ENCODE measurements at regions not wholly inside any gene's neighbourhood (a gene's known extent, or its start where the extent isn't known, plus 50 kb on each side); places are given as distances from the start of the nearest gene placed in this dataset.

DNA sequence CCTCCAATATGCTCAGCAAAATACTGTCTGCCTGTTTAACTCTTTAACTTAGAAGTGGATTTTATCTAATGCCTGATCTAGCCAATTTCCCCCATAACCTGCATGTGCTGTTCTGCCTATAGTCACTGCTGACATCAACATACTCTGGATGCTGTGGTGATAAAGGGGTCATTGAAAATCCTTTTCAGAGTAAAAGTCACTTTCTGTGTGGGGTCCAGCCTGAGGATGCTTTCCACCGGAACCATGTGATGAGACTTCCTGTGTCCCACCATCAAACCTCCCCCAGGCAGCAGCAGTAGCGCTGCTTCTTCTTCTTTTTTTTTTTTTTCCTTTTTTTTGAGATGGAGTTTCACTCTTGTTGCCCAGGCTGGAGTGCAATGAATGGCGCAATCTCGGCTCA lies 607.0 kb downstream of the BCL11B start:
- Histone ChIP-seq H3K36me3 (replicated peaks in 1 of 2; ENCODE audit: control insufficient read depth in 1 of 2, insufficient read depth in 2 of 2, low read length in 1 of 2) (no peaks in the 10 kb centered on the region), H3K4me1 (ENCODE audit: control insufficient read depth in 1 of 2, insufficient read depth in 2 of 2, low read depth in 1 of 2, low read length in 1 of 2) (no peaks in the 10 kb centered on the region), H3K9me2 (no peaks in the 10 kb centered on the region), H3K27ac (ENCODE audit: low read depth in 2 of 2, low read length in 1 of 2) (no peak overlapping the region), H3K4me3 (ENCODE audit: low read depth in 2 of 2, low read length in 1 of 2) (no peak overlapping the region), H3F3A (replicated peaks; ENCODE audit: insufficient read depth) (no peaks in the 10 kb centered on the region), H3K4me2 (no peak overlapping the region), H3K27me3 (ENCODE audit: insufficient read depth) (no peaks in the 10 kb centered on the region), H3K9me3 (no peaks in the 10 kb centered on the region), H3K9ac (no peak overlapping the region), H4K20me1 (ENCODE audit: insufficient read depth) (no peaks in the 10 kb centered on the region), H2AFZ (ENCODE audit: low read depth) (no peak overlapping the region), H3K79me2 (ENCODE audit: insufficient read depth) (no peaks in the 10 kb centered on the region)
- ChIA-PET POLR2A (no interaction called here), CTCF (no interaction called here)
- WGBS (ENCODE audit: low lambda C conversion rate): 0% methylated on average over 4 of the region's 4 CpGs
- TF ChIP-seq, protein P1, sequence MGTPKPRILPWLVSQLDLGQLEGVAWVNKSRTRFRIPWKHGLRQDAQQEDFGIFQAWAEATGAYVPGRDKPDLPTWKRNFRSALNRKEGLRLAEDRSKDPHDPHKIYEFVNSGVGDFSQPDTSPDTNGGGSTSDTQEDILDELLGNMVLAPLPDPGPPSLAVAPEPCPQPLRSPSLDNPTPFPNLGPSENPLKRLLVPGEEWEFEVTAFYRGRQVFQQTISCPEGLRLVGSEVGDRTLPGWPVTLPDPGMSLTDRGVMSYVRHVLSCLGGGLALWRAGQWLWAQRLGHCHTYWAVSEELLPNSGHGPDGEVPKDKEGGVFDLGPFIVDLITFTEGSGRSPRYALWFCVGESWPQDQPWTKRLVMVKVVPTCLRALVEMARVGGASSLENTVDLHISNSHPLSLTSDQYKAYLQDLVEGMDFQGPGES (IDR thresholded peaks at IDR 0.05; ENCODE audit: low read depth, low read length): no peak
- TF ChIP-seq FOXM1 (IDR thresholded peaks at IDR 0.05; ENCODE audit: low read depth): no peak
- no peak for TF ChIP-seq EZH2phosphoT487 (IDR thresholded peaks at IDR 0.05; ENCODE audit: borderline replicate concordance, low read depth)
- TF ChIP-seq GATA2 (CRISPR knock-in tag; IDR thresholded peaks at IDR 0.05): no peak
- no peak for TF ChIP-seq CHD2 (IDR thresholded peaks at IDR 0.05; ENCODE audit: low read length, partially characterized antibody)
- TF ChIP-seq RXRA (IDR thresholded peaks at IDR 0.05; ENCODE audit: borderline replicate concordance, low read depth): no peak
- no peak for TF ChIP-seq YY1 (IDR thresholded peaks at IDR 0.05; ENCODE audit: low read depth)
- no peak for TF ChIP-seq GABPA (IDR thresholded peaks at IDR 0.05; ENCODE audit: low read depth)
- no peak for TF ChIP-seq POLR2AphosphoS5 (IDR thresholded peaks at IDR 0.05; ENCODE audit: low read depth, low read length)
- TF ChIP-seq TAF1 (IDR thresholded peaks at IDR 0.05; ENCODE audit: borderline replicate concordance, low read depth, low read length): no peak
- TF ChIP-seq JUND (IDR thresholded peaks at IDR 0.05): no peak
- TF ChIP-seq NRF1 (IDR thresholded peaks at IDR 0.05; ENCODE audit: low read depth, low read length): no peak
- no peak for TF ChIP-seq USF1 (IDR thresholded peaks at IDR 0.05; ENCODE audit: borderline replicate concordance, low read depth)
- TF ChIP-seq EP300 (IDR thresholded peaks at IDR 0.05; ENCODE audit: borderline replicate concordance in 1 of 2, low read depth in 1 of 2, low read length in 1 of 2): no peak
- TF ChIP-seq CTCF (IDR thresholded peaks at IDR 0.05): no peak
- TF ChIP-seq ZBTB33 (IDR thresholded peaks at IDR 0.05; ENCODE audit: borderline replicate concordance, low read depth): no peak
- TF ChIP-seq RFX5 (IDR thresholded peaks at IDR 0.05; ENCODE audit: low read length): no peak
- TF ChIP-seq, protein P2, sequence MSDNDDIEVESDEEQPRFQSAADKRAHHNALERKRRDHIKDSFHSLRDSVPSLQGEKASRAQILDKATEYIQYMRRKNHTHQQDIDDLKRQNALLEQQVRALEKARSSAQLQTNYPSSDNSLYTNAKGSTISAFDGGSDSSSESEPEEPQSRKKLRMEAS (IDR thresholded peaks at IDR 0.05; ENCODE audit: low read depth): no peak
- DNase-seq: no peak

Data from SK-N-SH (cell line).